ENCODE measurements at regions not wholly inside any gene's neighbourhood (a gene's known extent, or its start where the extent isn't known, plus 50 kb on each side); places are given as distances from the start of the nearest gene placed in this dataset.

DNA sequence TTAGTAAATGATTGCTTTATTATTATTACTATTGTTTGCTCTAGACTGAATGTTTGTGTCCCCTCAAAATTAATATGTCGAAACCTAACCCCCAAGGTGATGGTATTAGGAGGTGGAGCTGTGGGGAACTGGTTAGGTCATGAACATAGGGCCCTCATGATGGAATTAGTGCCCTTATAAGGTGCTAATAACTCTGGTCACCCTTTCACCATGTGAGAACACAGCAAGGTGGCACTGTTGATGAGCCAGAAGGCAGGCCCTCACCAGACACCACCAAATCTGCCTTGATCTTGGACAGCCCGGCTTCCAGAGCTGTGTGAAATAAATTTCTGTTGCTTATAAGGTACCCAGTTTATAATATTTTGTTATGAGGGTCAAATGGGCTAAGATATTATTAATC is 95.8 kb downstream of the BDNF start:
- TF ChIP-seq POLR2A (IDR thresholded peaks at IDR 0.05; ENCODE audit: low read length) (no peak), GATA1 (IDR thresholded peaks at IDR 0.05; ENCODE audit: low read depth, low read length) (no peak)

All from erythroblast (primary cell).